Heart right ventricle (tissue), 16 donors: ENCODE measurements at regions not wholly inside any gene's neighbourhood (a gene's known extent, or its start where the extent isn't known, plus 50 kb on each side); places are given as distances from the start of the nearest gene placed in this dataset.

Experiments
- ATAC-seq, 8 donors: fragments of 200-7000 bp; cut with Tn5 transposase; one replicate each; pipeline ENCODE4 v1.9.1; 2020; ENCODE audit warnings: mild to moderate bottlenecking in 8 of 8, moderate library complexity in 8 of 8, moderate number of reproducible peaks in 1 of 8
- DNase-seq, 2 donors: peaks; one replicate each; pipeline ENCODE4 v3.0.0-alpha.2; 2020
- H3K27ac ChIP-seq, 10 donors: fragments of 200-600 bp; sonication (generic) in 2 of 10; one replicate each; pipeline versions ENCODE4 v1.5.0 to v1.8.0; 2020 to 2022; ENCODE audit warnings: mild to moderate bottlenecking in 3 of 10
- H3K27me3 ChIP-seq, 7 donors: fragments of 200-600 bp; one replicate each; pipeline ENCODE4 v1.8.0; 2021 to 2022; ENCODE audit warnings: mild to moderate bottlenecking in 2 of 7
- H3K36me3 ChIP-seq, 9 donors: fragments of 200-600 bp; sonication (generic) in 1 of 9; one replicate each; pipeline versions ENCODE4 v1.5.0 to v1.8.0; 2020 to 2022; ENCODE audit warnings: mild to moderate bottlenecking in 2 of 9
- H3K4me1 ChIP-seq, 9 donors: fragments of 200-600 bp; sonication (generic) in 1 of 9; one replicate each; pipeline versions ENCODE4 v1.5.0 to v1.8.0; 2020 to 2022; ENCODE audit warnings: mild to moderate bottlenecking in 4 of 9
- H3K4me3 ChIP-seq, 10 donors: fragments of 200-600 bp; sonication (generic) in 2 of 10; one replicate each; pipeline versions ENCODE4 v1.5.0 to v1.8.0; 2020 to 2022; ENCODE audit warnings: mild to moderate bottlenecking in 7 of 10, moderate library complexity in 2 of 10
- H3K9me3 ChIP-seq, 11 donors: fragments of 200-600 bp in 10 of 11; sonication (generic) in 2 of 11; one replicate each; pipeline versions ENCODE4 v1.5.0 to v1.8.0; 2013 to 2022; ENCODE audit warnings: mild to moderate bottlenecking in 2 of 11, control low read depth in 1 of 11, moderate library complexity in 1 of 11
- CTCF ChIP-seq, 9 donors: fragments of 200-600 bp; sonication (generic) in 2 of 9; IDR thresholded peaks; one replicate each; pipeline versions ENCODE4 v1.5.0 to v1.8.0; 2021 to 2022; ENCODE audit warnings: antibody characterized with exemption in 9 of 9, mild to moderate bottlenecking in 5 of 9, moderate library complexity in 1 of 9
- WGBS, 2 donors: extraction: QIAGEN DNeasy Blood & Tissue Kit; methylation state at CpG; one replicate each; pipeline ENCODE4 v1.1.7; 2013; ENCODE audit warnings: inconsistent platforms in 1 of 2; 5-methylcytosine and 5-hydroxymethylcytosine counted together
- intact Hi-C, 10 donors: fragments of 100-400 bp; cut with DNase I; formaldehyde crosslinking; loops; one replicate each; pipeline versions ENCODE4 v1.11.1 to v1.14.2; 2022
- donor health status: Arrhythmogenic right ventricular cardiomyopathy.
- donor health status: ischemic (EF 13 %, LVEDD 7.1; RV severe dilation, severe dysfunction).
- donor health status: healthy with polysubstance abuse.
- donor health status: DM: no; HTN: yes; CAD: no.
- donor health status: DM: no; HTN: no; CAD: no.
- donor health status: ischemic (EF 25% LVEDD 6.9; RV normal size, moderate dysfunction).
- donor health status: ischemic (EF 25% LVEDD 5.7; RV mildly dilated, moderate dysfunction).
- donor health status: healthy.
- donor health status: DM: yes; HTN: yes; CAD: no.
- donor health status: Ischemic cardiomyopathy.
- donor health status: ischemic (EF 35%, LVEDD 5.7; RV mildly dilated, moderate dysfunction).
- donor health status: nonischemic (EF 11% LVEDD 7.7; RV severe dilation, severe dysfunction).
- donor health status: DM: yes; HTN: yes; CAD: no.
- donor health status: PGD.
- donor health status: ischemic (EF 29% LVEDD 5.4; RV normal size, mild dysfunction).
- donor health status: nonischemic (EF 23%, LVEDD 6.1; RV moderate dilation, normal function).

GRCh38 chr20:34179637-34180360 is 61.4 kb upstream of the ASIP start:
- Histone ChIP-seq H3K36me3 (no peaks in the 10 kb centered on the region), H3K9me3 (no peaks in the 10 kb centered on the region), H3K27me3 (peaks cover 0 to 7% (median 0%) of the 10 kb centered on the region in 7 donors), H3K4me3 (no peak overlapping the region), H3K4me1 (no peaks in the 10 kb centered on the region), H3K27ac (no peak overlapping the region)
- WGBS, 2 donors = 88% methylated on average over 8 of the region's 8 CpGs
- TF ChIP-seq CTCF (IDR thresholded peaks at IDR 0.05) = no peak
- intact Hi-C loops = no loop called here
- no peak for ATAC-seq
- no peak for DNase-seq

GRCh38 chr20:34180460-34181120 is 60.6 kb upstream of the ASIP start:
- no peaks in the 10 kb centered on the region for H3K9me3 ChIP-seq
- intact Hi-C loops = no loop called here
- ATAC-seq (no peak), DNase-seq (no peak)
- H3K27me3 ChIP-seq = peaks cover 0 to 7% (median 0%) of the 10 kb centered on the region in 7 donors
- no peak for TF ChIP-seq CTCF (IDR thresholded peaks at IDR 0.05)
- H3K27ac ChIP-seq = no peak overlapping the region
- no peaks in the 10 kb centered on the region for H3K36me3 ChIP-seq
- no peak overlapping the region for H3K4me3 ChIP-seq
- WGBS, 2 donors = 96% methylated on average over 14 of the region's 14 CpGs
- no peaks in the 10 kb centered on the region for H3K4me1 ChIP-seq

GRCh38 chr20:34181484-34181883 is 59.7 kb upstream of the ASIP start:
- Histone ChIP-seq H3K27me3 (peaks cover 0 to 7% (median 0%) of the 10 kb centered on the region in 7 donors), H3K9me3 (no peaks in the 10 kb centered on the region), H3K27ac (no peak overlapping the region), H3K4me3 (no peak overlapping the region), H3K36me3 (no peaks in the 10 kb centered on the region), H3K4me1 (no peaks in the 10 kb centered on the region)
- ATAC-seq (no peak), DNase-seq (no peak)
- 90 to 98% methylated on average over 2 of the region's 2 CpGs for WGBS, 2 donors
- intact Hi-C loops = no loop called here
- no peak for TF ChIP-seq CTCF (IDR thresholded peaks at IDR 0.05)

DNA sequence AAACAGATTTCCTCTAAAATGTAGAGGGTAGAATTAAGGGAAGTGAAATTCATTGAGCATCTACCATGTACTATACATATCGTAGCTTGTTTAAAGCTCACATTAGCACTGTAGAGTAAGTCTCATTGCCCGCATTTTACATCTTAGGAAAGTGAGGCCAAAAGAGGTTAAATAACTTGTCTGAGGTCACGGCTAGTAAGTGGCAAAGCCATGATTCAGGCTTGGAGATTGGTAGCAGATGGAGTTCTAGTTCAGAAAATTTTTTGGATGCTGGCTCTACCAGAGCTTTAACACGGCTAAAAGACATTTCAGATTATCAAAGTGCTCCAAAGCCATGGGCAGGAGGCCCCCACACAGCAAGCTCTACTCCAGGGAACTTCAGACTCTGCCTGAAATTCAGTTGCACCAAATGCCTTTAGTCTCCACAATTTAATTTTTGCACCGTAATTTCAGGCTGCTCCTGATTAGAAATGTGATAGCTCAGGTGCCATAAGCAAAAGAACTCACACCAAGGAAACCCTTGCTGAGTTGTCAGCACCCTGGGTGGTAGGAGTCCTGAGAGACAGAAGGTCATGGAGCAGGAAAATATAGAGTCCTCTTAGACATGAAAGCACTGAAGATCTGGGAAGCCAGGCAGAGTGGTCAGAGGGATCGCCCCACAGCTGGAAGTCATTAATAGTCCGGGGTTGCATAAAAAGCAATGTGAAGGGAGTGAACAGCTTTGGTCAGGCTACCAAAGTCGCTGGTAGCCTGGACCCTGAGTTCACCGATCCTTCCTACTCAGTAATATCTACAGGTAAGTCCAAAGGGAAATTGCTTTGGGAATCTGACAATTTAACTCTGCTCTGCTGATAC is 55.2 kb upstream of the ASIP start:
- Histone ChIP-seq H3K4me1 (peaks cover 0 to 4% (median 0%) of the 10 kb centered on the region in 9 donors), H3K27ac (no peak overlapping the region), H3K27me3 (peaks cover 0 to 7% (median 0%) of the 10 kb centered on the region in 7 donors), H3K36me3 (no peaks in the 10 kb centered on the region), H3K9me3 (no peaks in the 10 kb centered on the region), H3K4me3 (no peak overlapping the region)
- intact Hi-C loops = no loop called here
- no peak for TF ChIP-seq CTCF (IDR thresholded peaks at IDR 0.05)
- WGBS, 2 donors = 72 to 73% methylated on average over 9 of the region's 9 CpGs
- no peak for DNase-seq
- ATAC-seq = no peak
